ENCODE measurements at regions not wholly inside any gene's neighbourhood (a gene's known extent, or its start where the extent isn't known, plus 50 kb on each side); places are given as distances from the start of the nearest gene placed in this dataset.

GRCh38 chr2:129779783-129780182 is 199.7 kb upstream of the RAB6C start:
- TF ChIP-seq, protein P1, sequence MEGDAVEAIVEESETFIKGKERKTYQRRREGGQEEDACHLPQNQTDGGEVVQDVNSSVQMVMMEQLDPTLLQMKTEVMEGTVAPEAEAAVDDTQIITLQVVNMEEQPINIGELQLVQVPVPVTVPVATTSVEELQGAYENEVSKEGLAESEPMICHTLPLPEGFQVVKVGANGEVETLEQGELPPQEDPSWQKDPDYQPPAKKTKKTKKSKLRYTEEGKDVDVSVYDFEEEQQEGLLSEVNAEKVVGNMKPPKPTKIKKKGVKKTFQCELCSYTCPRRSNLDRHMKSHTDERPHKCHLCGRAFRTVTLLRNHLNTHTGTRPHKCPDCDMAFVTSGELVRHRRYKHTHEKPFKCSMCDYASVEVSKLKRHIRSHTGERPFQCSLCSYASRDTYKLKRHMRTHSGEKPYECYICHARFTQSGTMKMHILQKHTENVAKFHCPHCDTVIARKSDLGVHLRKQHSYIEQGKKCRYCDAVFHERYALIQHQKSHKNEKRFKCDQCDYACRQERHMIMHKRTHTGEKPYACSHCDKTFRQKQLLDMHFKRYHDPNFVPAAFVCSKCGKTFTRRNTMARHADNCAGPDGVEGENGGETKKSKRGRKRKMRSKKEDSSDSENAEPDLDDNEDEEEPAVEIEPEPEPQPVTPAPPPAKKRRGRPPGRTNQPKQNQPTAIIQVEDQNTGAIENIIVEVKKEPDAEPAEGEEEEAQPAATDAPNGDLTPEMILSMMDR (conservative IDR thresholded peaks at IDR 0.05 in 1 of 2, IDR thresholded peaks at IDR 0.05 in 1 of 2; ENCODE audit: low read depth in 1 of 2, low read length in 2 of 2): no peak
- TF ChIP-seq EZH2 (IDR thresholded peaks at IDR 0.05; ENCODE audit: low read length, missing control alignments): no peak
